WTC11 (cell line): ENCODE measurements at regions not wholly inside any gene's neighbourhood (a gene's known extent, or its start where the extent isn't known, plus 50 kb on each side); places are given as distances from the start of the nearest gene placed in this dataset.

Source experiments
- TF ChIP-seq, protein P1 (sequence below): sonication (generic); formaldehyde crosslinking; conservative IDR thresholded peaks from 2 replicates; pipeline ENCODE4 v1.8.1; 2022; ENCODE audit warnings: mild to moderate bottlenecking, missing genetic modification reagents
- TF ChIP-seq, protein P2 (sequence below): fragments of 200-600 bp; IDR thresholded peaks from 2 replicates; pipeline ENCODE4 v1.8.0; 2022; ENCODE audit warnings: antibody characterized with exemption
- TF ChIP-seq, protein P3 (sequence below): sonication (generic); formaldehyde crosslinking; IDR thresholded peaks from 2 replicates; pipeline ENCODE4 v1.8.0; 2022; ENCODE audit warnings: mild to moderate bottlenecking, missing genetic modification reagents

DNA sequence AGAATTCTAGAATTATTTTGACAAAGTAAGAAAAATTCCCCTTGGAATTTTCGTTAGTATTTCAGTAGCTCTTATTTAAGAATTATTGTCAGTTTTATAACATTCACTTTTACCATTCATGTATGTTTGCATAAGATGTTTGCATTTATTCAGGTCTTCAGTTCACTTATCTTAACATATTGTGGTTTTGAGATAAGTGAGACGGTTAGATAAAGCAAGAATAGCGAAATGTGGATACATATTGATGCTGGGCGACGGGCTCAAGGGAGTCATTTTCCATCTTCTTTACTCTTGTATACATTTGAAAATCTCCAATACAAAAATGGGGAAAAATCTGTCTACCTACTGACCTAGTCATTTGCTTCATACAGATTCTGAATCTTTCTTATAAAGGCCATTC is 156.7 kb upstream of the HDAC4 start:
- TF ChIP-seq, protein P1, sequence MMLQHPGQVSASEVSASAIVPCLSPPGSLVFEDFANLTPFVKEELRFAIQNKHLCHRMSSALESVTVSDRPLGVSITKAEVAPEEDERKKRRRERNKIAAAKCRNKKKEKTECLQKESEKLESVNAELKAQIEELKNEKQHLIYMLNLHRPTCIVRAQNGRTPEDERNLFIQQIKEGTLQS (CRISPR knock-in tag) = no peak
- TF ChIP-seq, protein P2, sequence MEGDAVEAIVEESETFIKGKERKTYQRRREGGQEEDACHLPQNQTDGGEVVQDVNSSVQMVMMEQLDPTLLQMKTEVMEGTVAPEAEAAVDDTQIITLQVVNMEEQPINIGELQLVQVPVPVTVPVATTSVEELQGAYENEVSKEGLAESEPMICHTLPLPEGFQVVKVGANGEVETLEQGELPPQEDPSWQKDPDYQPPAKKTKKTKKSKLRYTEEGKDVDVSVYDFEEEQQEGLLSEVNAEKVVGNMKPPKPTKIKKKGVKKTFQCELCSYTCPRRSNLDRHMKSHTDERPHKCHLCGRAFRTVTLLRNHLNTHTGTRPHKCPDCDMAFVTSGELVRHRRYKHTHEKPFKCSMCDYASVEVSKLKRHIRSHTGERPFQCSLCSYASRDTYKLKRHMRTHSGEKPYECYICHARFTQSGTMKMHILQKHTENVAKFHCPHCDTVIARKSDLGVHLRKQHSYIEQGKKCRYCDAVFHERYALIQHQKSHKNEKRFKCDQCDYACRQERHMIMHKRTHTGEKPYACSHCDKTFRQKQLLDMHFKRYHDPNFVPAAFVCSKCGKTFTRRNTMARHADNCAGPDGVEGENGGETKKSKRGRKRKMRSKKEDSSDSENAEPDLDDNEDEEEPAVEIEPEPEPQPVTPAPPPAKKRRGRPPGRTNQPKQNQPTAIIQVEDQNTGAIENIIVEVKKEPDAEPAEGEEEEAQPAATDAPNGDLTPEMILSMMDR = no peak
- TF ChIP-seq, protein P3, sequence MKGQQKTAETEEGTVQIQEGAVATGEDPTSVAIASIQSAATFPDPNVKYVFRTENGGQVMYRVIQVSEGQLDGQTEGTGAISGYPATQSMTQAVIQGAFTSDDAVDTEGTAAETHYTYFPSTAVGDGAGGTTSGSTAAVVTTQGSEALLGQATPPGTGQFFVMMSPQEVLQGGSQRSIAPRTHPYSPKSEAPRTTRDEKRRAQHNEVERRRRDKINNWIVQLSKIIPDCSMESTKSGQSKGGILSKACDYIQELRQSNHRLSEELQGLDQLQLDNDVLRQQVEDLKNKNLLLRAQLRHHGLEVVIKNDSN (CRISPR knock-in tag) = no peak
